HepG2 (cell line): ENCODE measurements at regions not wholly inside any gene's neighbourhood (a gene's known extent, or its start where the extent isn't known, plus 50 kb on each side); places are given as distances from the start of the nearest gene placed in this dataset.

Experiments
- ATAC-seq: fragments of 200-7000 bp; cut with Tn5 transposase; 3 replicates; pipeline ENCODE4 v1.9.1; 2020; ENCODE audit warnings: mild to moderate bottlenecking, moderate library complexity
- BruUV-seq: library from RNA; stranded (reverse); fragments of 400-500 nt; replicated peaks from 2 replicates; lab custom pipeline; 2021; lab: Mats Ljungman, UMichigan
- CTCF ChIA-PET: fragments of 300-600 bp; formaldehyde crosslinking; extraction: SDS; loops from one replicate; lab custom pipeline; 2021; ENCODE audit warnings: low total read pairs, inconsistent platforms, low intra/inter-chr PET ratio; lab: Yijun Ruan, JAX
- POLR2A ChIA-PET: fragments of 350-600 bp; sonication (Branson Sonifier 250); formaldehyde crosslinking; loops from one replicate; lab custom pipeline; 2020; ENCODE audit warnings: antibody characterized with exemption, inconsistent platforms; lab: Yijun Ruan, JAX
- DNase-seq: peaks from one replicate; pipeline ENCODE4 v3.0.0-alpha.2; 2015; ENCODE audit warnings: low spot score
- FAIRE-seq: peaks from 3 replicates; lab custom pipeline; 2011; peaks lifted over from hg19 to GRCh38; lab: Jason Lieb, UNC
- H2AFZ ChIP-seq: one replicate; pipeline ENCODE4 v1.6.1; 2011; ENCODE audit warnings: low read length, inconsistent platforms
- H3K27ac ChIP-seq: fragments of 300-600 bp; 3 replicates; pipeline ENCODE4 v1.8.0; 2011; ENCODE audit warnings: mixed run types, mild to moderate bottlenecking, mixed read lengths, low read length, inconsistent platforms; ENCODE audit not compliant: insufficient read depth; ENCODE audit errors: extremely low read length
- H3K27me3 ChIP-seq, 2 experiments: fragments of 200-600 bp in 1 of 2; 2 replicates in 1 of 2; 3 replicates in 1 of 2; pipeline versions ENCODE4 v1.6.0 to v1.8.0; 2011; ENCODE audit warnings: low read length in 2 of 2, mild to moderate bottlenecking in 2 of 2, moderate library complexity in 2 of 2, inconsistent platforms in 1 of 2; ENCODE audit not compliant: insufficient read depth in 2 of 2, control insufficient read depth in 1 of 2
- H3K36me3 ChIP-seq, 2 experiments: fragments of 200-600 bp in 1 of 2; replicated peaks in 1 of 2; 2 replicates in 1 of 2; 3 replicates in 1 of 2; pipeline versions ENCODE4 v1.5.1 to v1.8.0; 2011; ENCODE audit warnings: low read length in 2 of 2, inconsistent platforms in 1 of 2; ENCODE audit not compliant: insufficient read depth in 2 of 2, control insufficient read depth in 1 of 2
- H3K4me1 ChIP-seq: 2 replicates; pipeline ENCODE4 v1.5.1; 2012; ENCODE audit warnings: low read length, inconsistent platforms; ENCODE audit not compliant: insufficient read depth
- H3K4me2 ChIP-seq: 2 replicates; pipeline ENCODE4 v1.6.0; 2011; ENCODE audit warnings: low read depth, low read length, inconsistent platforms
- H3K4me3 ChIP-seq, 3 experiments: fragments of 200-600 bp in 1 of 3; sonication (generic), shearing (Covaris generic) in 1 of 3; replicated peaks in 1 of 3; 2 replicates each; pipeline ENCODE4 v1.5.1; 2011 to 2016; ENCODE audit warnings: low read length in 3 of 3, inconsistent platforms in 2 of 3, low read depth in 2 of 3, mild to moderate bottlenecking in 2 of 3, control low read depth in 1 of 3, mixed read lengths in 1 of 3; ENCODE audit not compliant: insufficient read depth in 1 of 3
- H3K79me2 ChIP-seq: one replicate; pipeline ENCODE4 v1.6.1; 2011; ENCODE audit warnings: low read length, inconsistent platforms; ENCODE audit not compliant: insufficient read depth
- H3K9ac ChIP-seq: 2 replicates; pipeline ENCODE4 v1.6.0; 2011; ENCODE audit warnings: mild to moderate bottlenecking, low read depth, low read length, inconsistent platforms; ENCODE audit not compliant: insufficient read depth
- H3K9me3 ChIP-seq: 2 replicates; pipeline ENCODE4 v1.5.1; 2012; ENCODE audit warnings: mild to moderate bottlenecking, low read length
- H4K20me1 ChIP-seq: 2 replicates; pipeline ENCODE4 v1.6.0; 2011; ENCODE audit warnings: inconsistent platforms, mild to moderate bottlenecking, low read length, moderate library complexity; ENCODE audit not compliant: insufficient read depth
- CC2D1A ChIP-seq: sonication (generic); formaldehyde crosslinking; IDR thresholded peaks from 2 replicates; pipeline ENCODE4 v1.8.1; 2023; ENCODE audit warnings: mild to moderate bottlenecking, missing genetic modification reagents
- HCFC1 ChIP-seq: fragments of 150-350 bp; IDR thresholded peaks from 2 replicates; pipeline ENCODE4 v1.6.1; 2014; ENCODE audit warnings: low read depth, low read length
- KDM6A ChIP-seq: IDR thresholded peaks from 2 replicates; pipeline ENCODE4 v1.6.1; 2016; ENCODE audit warnings: low read depth
- NFE2 ChIP-seq: sonication (generic); formaldehyde crosslinking; IDR thresholded peaks from 2 replicates; pipeline ENCODE4 v1.4.0; 2020; ENCODE audit warnings: missing genetic modification reagents
- PCBP2 ChIP-seq: fragments of 200-400 bp; formaldehyde crosslinking; optimal IDR thresholded peaks from 2 replicates; pipeline ENCODE3; 2018; ENCODE audit warnings: low read length, low read depth; ENCODE audit not compliant: poor library complexity, severe bottlenecking
- PRPF4 ChIP-seq: fragments of 200-400 bp; formaldehyde crosslinking; IDR thresholded peaks from 2 replicates; pipeline ENCODE4 v1.6.1; 2016; ENCODE audit warnings: low read length, low read depth; ENCODE audit not compliant: poor library complexity, severe bottlenecking
- SKI ChIP-seq: fragments of 450-650 bp; IDR thresholded peaks from one replicate; pipeline ENCODE4 v1.6.1; 2018; ENCODE audit warnings: mild to moderate bottlenecking; ENCODE audit not compliant: partially characterized antibody
- TCF12 ChIP-seq, 2 experiments: fragments of 450-650 bp in 1 of 2; sonication (generic) in 1 of 2; formaldehyde crosslinking in 1 of 2; IDR thresholded peaks; 2 replicates each; pipeline versions ENCODE4 v1.6.1 to v1.8.0; 2017 to 2022; ENCODE audit warnings: antibody characterized with exemption in 1 of 2, mild to moderate bottlenecking in 1 of 2, missing genetic modification reagents in 1 of 2, moderate library complexity in 1 of 2
- ZBTB7A ChIP-seq: sonication (generic); formaldehyde crosslinking; IDR thresholded peaks from 2 replicates; pipeline ENCODE4 v1.8.0; 2022; ENCODE audit warnings: mild to moderate bottlenecking, missing genetic modification reagents
- ZMYM4 ChIP-seq: sonication (generic); formaldehyde crosslinking; IDR thresholded peaks from 2 replicates; pipeline ENCODE4 v1.8.1; 2023; ENCODE audit warnings: mild to moderate bottlenecking, missing genetic modification reagents
- ZNF44 ChIP-seq: sonication (generic); formaldehyde crosslinking; IDR thresholded peaks from 2 replicates; pipeline ENCODE4 v1.5.1; 2020; ENCODE audit warnings: mild to moderate bottlenecking, missing genetic modification reagents
- ZNF629 ChIP-seq: sonication (generic); formaldehyde crosslinking; conservative IDR thresholded peaks from 2 replicates; pipeline ENCODE4 v1.5.0; 2020; ENCODE audit warnings: missing genetic modification reagents
- WGBS: methylation state at CpG from one replicate; pipeline ENCODE4 v1.1.6; 2017; ENCODE audit warnings: low lambda C conversion rate; 5-methylcytosine and 5-hydroxymethylcytosine counted together
- in situ Hi-C: cut with HindIII; loops from 2 replicates; pipeline ENCODE4 v1.10.0; 2017; ENCODE audit warnings: low pct_unique_long_range_greater_than_20kb; ENCODE audit not compliant: extremely low pct_ligation_motif_present
- intact Hi-C: fragments of 100-400 bp; cut with micrococcal nuclease; formaldehyde crosslinking; loops from one replicate; pipeline ENCODE4 v1.10.0; 2022; ENCODE audit not compliant: unreplicated experiment
- TF ChIP-seq, protein P1 (sequence below): sonication (generic); formaldehyde crosslinking; IDR thresholded peaks from 2 replicates; pipeline ENCODE4 v1.4.0; 2020; ENCODE audit warnings: missing genetic modification reagents, mild to moderate bottlenecking, borderline replicate concordance
- TF ChIP-seq, protein P2 (sequence below), 2 experiments: sonication (generic) in 1 of 2; formaldehyde crosslinking in 1 of 2; IDR thresholded peaks; 2 replicates each; pipeline versions ENCODE4 v1.5.1 to v1.6.1; 2011 to 2020; ENCODE audit warnings: borderline replicate concordance in 1 of 2, low read depth in 1 of 2, low read length in 1 of 2, mild to moderate bottlenecking in 1 of 2, missing genetic modification reagents in 1 of 2, moderate library complexity in 1 of 2
- TF ChIP-seq, protein P3 (sequence below): sonication (generic); formaldehyde crosslinking; conservative IDR thresholded peaks from 2 replicates; pipeline ENCODE4 v1.5.0; 2020; ENCODE audit warnings: missing genetic modification reagents

DNA sequence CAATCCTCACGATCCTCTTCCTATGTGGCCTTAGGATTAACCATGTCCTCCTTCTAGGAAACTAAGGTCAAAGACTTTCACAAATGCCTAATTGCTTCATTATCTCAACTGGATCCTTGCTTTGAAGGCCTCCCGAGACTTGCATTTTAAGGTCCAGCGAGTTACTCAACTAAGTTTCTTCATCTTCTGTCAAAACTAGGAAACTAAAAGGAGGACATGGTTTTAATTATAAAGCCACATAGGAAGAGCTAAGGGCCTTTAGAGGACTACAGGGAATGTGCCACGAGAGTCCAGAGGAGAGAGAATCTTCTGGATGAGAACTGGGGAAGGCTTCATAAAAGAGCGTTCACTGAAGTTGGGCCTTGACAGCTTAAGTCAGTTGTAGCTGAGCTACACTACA is 87.8 kb upstream of the LPP start:
- Histone ChIP-seq H3K4me1 (peaks cover 36% of the 10 kb centered on the region), H3K27me3 (0 out of 5 replicates have a peak, but pooled peaks cover 0 to 2% of the 10 kb centered on the region in 2 experiments), H3K9ac (no peak overlapping the region), H3K4me3 (no peak overlapping the region), H4K20me1 (no peaks in the 10 kb centered on the region), H3K9me3 (no peaks in the 10 kb centered on the region), H3K27ac (no peak overlapping the region), H3K36me3 (no peaks in the 10 kb centered on the region), H3K4me2 (no peak overlapping the region), H3K79me2 (no peaks in the 10 kb centered on the region), H2AFZ (no peak overlapping the region)
- in situ Hi-C loops (no loop called here), intact Hi-C loops (no loop called here)
- CTCF ChIA-PET, result no interaction called here
- WGBS, result 97% methylated on average over 5 of the region's 5 CpGs
- TF ChIP-seq KDM6A (CRISPR knock-in tag) (no peak), HCFC1 (no peak), PCBP2 (no peak), SKI (no peak), PRPF4 (no peak), ZNF629 (CRISPR knock-in tag) (no peak), NFE2 (CRISPR knock-in tag) (no peak), ZNF44 (CRISPR knock-in tag) (no peak), CC2D1A (CRISPR knock-in tag) (no peak), ZMYM4 (CRISPR knock-in tag) (no peak), TCF12 (IDR thresholded peaks at IDR 0.05) (no peak), TCF12 (CRISPR knock-in tag; IDR thresholded peaks at IDR 0.05) (no peak), ZBTB7A (CRISPR knock-in tag) (no peak)
- TF ChIP-seq, protein P1, sequence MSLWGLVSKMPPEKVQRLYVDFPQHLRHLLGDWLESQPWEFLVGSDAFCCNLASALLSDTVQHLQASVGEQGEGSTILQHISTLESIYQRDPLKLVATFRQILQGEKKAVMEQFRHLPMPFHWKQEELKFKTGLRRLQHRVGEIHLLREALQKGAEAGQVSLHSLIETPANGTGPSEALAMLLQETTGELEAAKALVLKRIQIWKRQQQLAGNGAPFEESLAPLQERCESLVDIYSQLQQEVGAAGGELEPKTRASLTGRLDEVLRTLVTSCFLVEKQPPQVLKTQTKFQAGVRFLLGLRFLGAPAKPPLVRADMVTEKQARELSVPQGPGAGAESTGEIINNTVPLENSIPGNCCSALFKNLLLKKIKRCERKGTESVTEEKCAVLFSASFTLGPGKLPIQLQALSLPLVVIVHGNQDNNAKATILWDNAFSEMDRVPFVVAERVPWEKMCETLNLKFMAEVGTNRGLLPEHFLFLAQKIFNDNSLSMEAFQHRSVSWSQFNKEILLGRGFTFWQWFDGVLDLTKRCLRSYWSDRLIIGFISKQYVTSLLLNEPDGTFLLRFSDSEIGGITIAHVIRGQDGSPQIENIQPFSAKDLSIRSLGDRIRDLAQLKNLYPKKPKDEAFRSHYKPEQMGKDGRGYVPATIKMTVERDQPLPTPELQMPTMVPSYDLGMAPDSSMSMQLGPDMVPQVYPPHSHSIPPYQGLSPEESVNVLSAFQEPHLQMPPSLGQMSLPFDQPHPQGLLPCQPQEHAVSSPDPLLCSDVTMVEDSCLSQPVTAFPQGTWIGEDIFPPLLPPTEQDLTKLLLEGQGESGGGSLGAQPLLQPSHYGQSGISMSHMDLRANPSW (CRISPR knock-in tag), result no peak
- TF ChIP-seq, protein P2, sequence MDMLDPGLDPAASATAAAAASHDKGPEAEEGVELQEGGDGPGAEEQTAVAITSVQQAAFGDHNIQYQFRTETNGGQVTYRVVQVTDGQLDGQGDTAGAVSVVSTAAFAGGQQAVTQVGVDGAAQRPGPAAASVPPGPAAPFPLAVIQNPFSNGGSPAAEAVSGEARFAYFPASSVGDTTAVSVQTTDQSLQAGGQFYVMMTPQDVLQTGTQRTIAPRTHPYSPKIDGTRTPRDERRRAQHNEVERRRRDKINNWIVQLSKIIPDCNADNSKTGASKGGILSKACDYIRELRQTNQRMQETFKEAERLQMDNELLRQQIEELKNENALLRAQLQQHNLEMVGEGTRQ (IDR thresholded peaks at IDR 0.05; ENCODE audit: low read depth, low read length), result no peak
- TF ChIP-seq, protein P2 (CRISPR knock-in tag; IDR thresholded peaks at IDR 0.05; ENCODE audit: borderline replicate concordance), result no peak
- TF ChIP-seq, protein P3, sequence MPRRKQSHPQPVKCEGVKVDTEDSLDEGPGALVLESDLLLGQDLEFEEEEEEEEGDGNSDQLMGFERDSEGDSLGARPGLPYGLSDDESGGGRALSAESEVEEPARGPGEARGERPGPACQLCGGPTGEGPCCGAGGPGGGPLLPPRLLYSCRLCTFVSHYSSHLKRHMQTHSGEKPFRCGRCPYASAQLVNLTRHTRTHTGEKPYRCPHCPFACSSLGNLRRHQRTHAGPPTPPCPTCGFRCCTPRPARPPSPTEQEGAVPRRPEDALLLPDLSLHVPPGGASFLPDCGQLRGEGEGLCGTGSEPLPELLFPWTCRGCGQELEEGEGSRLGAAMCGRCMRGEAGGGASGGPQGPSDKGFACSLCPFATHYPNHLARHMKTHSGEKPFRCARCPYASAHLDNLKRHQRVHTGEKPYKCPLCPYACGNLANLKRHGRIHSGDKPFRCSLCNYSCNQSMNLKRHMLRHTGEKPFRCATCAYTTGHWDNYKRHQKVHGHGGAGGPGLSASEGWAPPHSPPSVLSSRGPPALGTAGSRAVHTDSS (CRISPR knock-in tag), result no peak
- ATAC-seq, result no peak
- no peak for FAIRE-seq
- BruUV-seq, result no TSS peak
- no peak for DNase-seq
- POLR2A ChIA-PET, result interaction anchor here (1.5 kb wide), 1 partner anchor 14 kb away, joined by 6 read pairs; no protein-coding TSS in a partner anchor
